ENCODE measurements at regions not wholly inside any gene's neighbourhood (a gene's known extent, or its start where the extent isn't known, plus 50 kb on each side); places are given as distances from the start of the nearest gene placed in this dataset.

GRCh38 chr4:160276785-160277325, 1174.0 kb downstream of the RAPGEF2 start:
- TF ChIP-seq CTCF (IDR thresholded peaks at IDR 0.05) (no peak), POLR2A (IDR thresholded peaks at IDR 0.05) (no peak), EP300 (IDR thresholded peaks at IDR 0.05) (no peak)

All from ovary (tissue), 3 donors.